Ectodermal cell (in vitro differentiated cells): ENCODE measurements at regions not wholly inside any gene's neighbourhood (a gene's known extent, or its start where the extent isn't known, plus 50 kb on each side); places are given as distances from the start of the nearest gene placed in this dataset.
"Not testable (repeated sequence)": the region's sequence is repeated elsewhere in the genome, so short reads cannot be mapped to it uniquely, and the experiment has no call there.

Experiments used
- H3K27ac ChIP-seq: 2 replicates; pipeline ENCODE4 v1.7.0; 2013; ENCODE audit warnings: mild to moderate bottlenecking, low read depth, low read length; ENCODE audit not compliant: insufficient read depth, poor library complexity, severe bottlenecking
- H3K27me3 ChIP-seq: 2 replicates; pipeline ENCODE4 v1.7.0; 2013; ENCODE audit warnings: mild to moderate bottlenecking, low read length; ENCODE audit not compliant: insufficient read depth, control insufficient read depth, poor library complexity, severe bottlenecking
- H3K36me3 ChIP-seq: one replicate; pipeline ENCODE4 v1.7.0; 2013; ENCODE audit warnings: low read length; ENCODE audit not compliant: control insufficient read depth, insufficient read depth
- H3K4me1 ChIP-seq: one replicate; pipeline ENCODE4 v1.7.0; 2013; ENCODE audit warnings: low read length; ENCODE audit not compliant: control insufficient read depth, insufficient read depth
- H3K4me3 ChIP-seq: 2 replicates; pipeline ENCODE4 v1.7.0; 2013; ENCODE audit warnings: low read depth, low read length, control low read depth; ENCODE audit not compliant: insufficient read depth
- H3K9me3 ChIP-seq: 2 replicates; pipeline ENCODE4 v1.7.0; 2013; ENCODE audit warnings: mild to moderate bottlenecking, low read length, moderate library complexity; ENCODE audit not compliant: control insufficient read depth
- WGBS, 2 experiments: methylation state at CpG; one replicate each; pipeline ENCODE4 v1.1.7; 2013; ENCODE audit warnings: missing lambda C conversion rate in 2 of 2; 5-methylcytosine and 5-hydroxymethylcytosine counted together

- H3K27me3 ChIP-seq = no peaks in the 10 kb centered on the region
- no peak overlapping the region for H3K4me3 ChIP-seq
- no peaks in the 10 kb centered on the region for H3K9me3 ChIP-seq
- whole genome bisulfite sequencing, 2 experiments = 85 to 87% methylated on average over 3 of the region's 3 CpGs
- no peaks in the 10 kb centered on the region for H3K4me1 ChIP-seq
- no peaks in the 10 kb centered on the region for H3K36me3 ChIP-seq
- H3K27ac ChIP-seq = no peak overlapping the region
Measured at GRCh38 chr6:141398949-141399348, 733.8 kb upstream of the GJE1 start.

GRCh38 chr6:141395443-141396008 is 737.2 kb upstream of the GJE1 start:
- no peaks in the 10 kb centered on the region for H3K4me1 ChIP-seq
- H3K36me3 ChIP-seq = no peaks in the 10 kb centered on the region
- no peak overlapping the region for H3K4me3 ChIP-seq
- WGBS, 2 experiments = 95 to 98% methylated on average over 9 of the region's 9 CpGs
- no peaks in the 10 kb centered on the region for H3K9me3 ChIP-seq
- no peak overlapping the region for H3K27ac ChIP-seq
- H3K27me3 ChIP-seq = no peaks in the 10 kb centered on the region

- no peaks in the 10 kb centered on the region for H3K36me3 ChIP-seq
- 94 to 96% methylated on average over 13 of the region's 13 CpGs for WGBS, 2 experiments
- no peaks in the 10 kb centered on the region for H3K9me3 ChIP-seq
- no peaks in the 10 kb centered on the region for H3K4me1 ChIP-seq
- H3K27ac ChIP-seq = no peak overlapping the region
- no peak overlapping the region for H3K4me3 ChIP-seq
- H3K27me3 ChIP-seq = no peaks in the 10 kb centered on the region
Measured at GRCh38 chr6:141394565-141395051, 738.1 kb upstream of the GJE1 start.

GRCh38 chr6:141394125-141394536 is 738.6 kb upstream of the GJE1 start:
- WGBS, 2 experiments = 95 to 96% methylated on average over 8 of the region's 8 CpGs
- no peaks in the 10 kb centered on the region for H3K9me3 ChIP-seq
- no peaks in the 10 kb centered on the region for H3K36me3 ChIP-seq
- H3K27me3 ChIP-seq = no peaks in the 10 kb centered on the region
- no peak overlapping the region for H3K27ac ChIP-seq
- no peak overlapping the region for H3K4me3 ChIP-seq
- no peaks in the 10 kb centered on the region for H3K4me1 ChIP-seq

- Histone ChIP-seq H3K4me1 (no peaks in the 10 kb centered on the region), H3K4me3 (no peak overlapping the region), H3K27me3 (no peaks in the 10 kb centered on the region), H3K9me3 (no peaks in the 10 kb centered on the region), H3K27ac (no peak overlapping the region), H3K36me3 (no peaks in the 10 kb centered on the region)
- 94 to 97% methylated on average over 9 to 10 of the region's 10 CpGs for WGBS, 2 experiments
Measured at GRCh38 chr6:141393405-141394124, 739.2 kb upstream of the GJE1 start.

- H3K27me3 ChIP-seq, H3K9me3 ChIP-seq, H3K36me3 ChIP-seq, H3K27ac ChIP-seq, H3K4me3 ChIP-seq, H3K4me1 ChIP-seq: not testable (repeated sequence)
- WGBS, 2 experiments = 82 to 84% methylated on average over 2 of the region's 2 CpGs
Measured at GRCh38 chr6:141391135-141391534, 741.6 kb upstream of the GJE1 start.

GRCh38 chr6:141388666-141389065 is 744.1 kb upstream of the GJE1 start:
- H3K27ac ChIP-seq = no peak overlapping the region
- no peaks in the 10 kb centered on the region for H3K27me3 ChIP-seq

GRCh38 chr6:141370438-141370837 is 762.3 kb upstream of the GJE1 start:
- Histone ChIP-seq H3K27ac (no peak overlapping the region), H3K9me3 (no peaks in the 10 kb centered on the region), H3K4me1 (no peaks in the 10 kb centered on the region), H3K27me3 (no peaks in the 10 kb centered on the region), H3K36me3 (no peaks in the 10 kb centered on the region), H3K4me3 (no peak overlapping the region)
- WGBS, 2 experiments = no CpG with 5 or more reads among the region's 2 CpGs

More at GRCh38 chr6:141388666-141389065, 744.1 kb upstream of the GJE1 start:
- Histone ChIP-seq H3K4me3 (no peak overlapping the region), H3K36me3 (no peaks in the 10 kb centered on the region), H3K4me1 (no peaks in the 10 kb centered on the region), H3K9me3 (no peaks in the 10 kb centered on the region)
- 44 to 61% methylated on average over 3 of the region's 3 CpGs for WGBS, 2 experiments

GRCh38 chr6:141366796-141367195 is 765.9 kb upstream of the GJE1 start:
- not testable (repeated sequence) for H3K36me3 ChIP-seq, H3K4me1 ChIP-seq, H3K27ac ChIP-seq, H3K27me3 ChIP-seq, H3K9me3 ChIP-seq, H3K4me3 ChIP-seq
- 80% methylated on average over 1 of the region's 1 CpG; no CpG with 5 or more reads in 1 of the 2 experiments for WGBS, 2 experiments

GRCh38 chr6:141364694-141365093 is 768.0 kb upstream of the GJE1 start:
- no peak overlapping the region for H3K4me3 ChIP-seq
- H3K27me3 ChIP-seq = no peaks in the 10 kb centered on the region
- H3K4me1 ChIP-seq = no peaks in the 10 kb centered on the region
- no peaks in the 10 kb centered on the region for H3K9me3 ChIP-seq
- H3K36me3 ChIP-seq = no peaks in the 10 kb centered on the region
- WGBS, 2 experiments = 97% methylated on average over 3 of the region's 3 CpGs
- H3K27ac ChIP-seq = no peak overlapping the region
